Pancreas (tissue), 10 donors: ENCODE measurements at regions not wholly inside any gene's neighbourhood (a gene's known extent, or its start where the extent isn't known, plus 50 kb on each side); places are given as distances from the start of the nearest gene placed in this dataset.

ENCODE experiments used
- ATAC-seq, 4 donors: fragments of 200-7000 bp; cut with Tn5 transposase; one replicate each; pipeline versions ENCODE4 v1.8.0 to v1.9.1; 2020; ENCODE audit warnings: mild to moderate bottlenecking in 4 of 4, moderate library complexity in 4 of 4
- DNase-seq, 6 donors: peaks; one replicate each; pipeline ENCODE4 v3.0.0-alpha.2; 2020
- FAIRE-seq: peaks from 2 replicates; lab custom pipeline; 2012; peaks lifted over from hg19 to GRCh38; lab: Jason Lieb, UNC
- H3K27ac ChIP-seq, 4 donors: fragments of 200-600 bp; sonication (generic); 1 replicate in 3 of 4; 2 replicates in 1 of 4; pipeline versions ENCODE4 v1.5.0 to v1.8.0; 2020
- H3K27me3 ChIP-seq, 4 donors: fragments of 200-600 bp; one replicate each; pipeline ENCODE4 v1.8.0; 2021
- H3K36me3 ChIP-seq, 3 donors: fragments of 200-600 bp; sonication (generic) in 1 of 3; one replicate each; pipeline versions ENCODE4 v1.5.0 to v1.8.0; 2020 to 2021
- H3K4me1 ChIP-seq, 3 donors: fragments of 200-600 bp; one replicate each; pipeline ENCODE4 v1.8.0; 2021
- H3K4me3 ChIP-seq, 4 donors: fragments of 200-600 bp; sonication (generic) in 2 of 4; one replicate each; pipeline versions ENCODE4 v1.5.0 to v1.8.0; 2020 to 2021
- H3K9me3 ChIP-seq, 4 donors: fragments of 200-600 bp; one replicate each; pipeline ENCODE4 v1.8.0; 2021
- CTCF ChIP-seq, 4 donors: fragments of 200-600 bp; sonication (generic) in 3 of 4; IDR thresholded peaks; one replicate each; pipeline versions ENCODE4 v1.5.0 to v1.8.0; 2021; ENCODE audit warnings: antibody characterized with exemption in 4 of 4
- WGBS, 2 donors: extraction: QIAGEN DNeasy Blood & Tissue Kit; methylation state at CpG; one replicate each; pipeline ENCODE4 v1.1.7; 2013; 5-methylcytosine and 5-hydroxymethylcytosine counted together
- intact Hi-C, 3 donors: fragments of 100-400 bp; cut with DNase I; formaldehyde crosslinking; loops; one replicate each; pipeline versions ENCODE4 v1.11.1 to v1.14.2; 2022
- donor health status: healthy with polysubstance abuse.
- donor health status: DM: no; HTN: no; CAD: no; lungs with moderate emphysema.
- donor health status: DM: no; HTN: no; CAD: no.
- donor health status: control.
- donor health status: control.
- donor health status: Bipolar disorder and iron deficiency.
- donor health status: DM: yes; HTN: yes; CAD: no.
- donor health status: DM: no; HTN: no; CAD: no.
- donor health status: DM: no; HTN: no; CAD: no.
- donor health status: DM: yes; HTN: yes; CAD: no.

- FAIRE-seq (no peak), DNase-seq (no peak), ATAC-seq (no peak)
- WGBS, 2 donors, result 62 to 75% methylated on average over 3 of the region's 3 CpGs
- Histone ChIP-seq H3K27ac (no peak overlapping the region), H3K4me3 (no peak overlapping the region), H3K27me3 (no peaks in the 10 kb centered on the region), H3K4me1 (no peaks in the 10 kb centered on the region), H3K36me3 (no peaks in the 10 kb centered on the region), H3K9me3 (no peaks in the 10 kb centered on the region)
- intact Hi-C loops, result no loop called here
- no peak for TF ChIP-seq CTCF (IDR thresholded peaks at IDR 0.05)
Observed at GRCh38 chr10:16360001-16360400, 76.8 kb upstream of the PTER start.

GRCh38 chr10:16360425-16360824 lies 76.4 kb upstream of the PTER start:
- Histone ChIP-seq H3K4me3 (no peak overlapping the region), H3K4me1 (no peaks in the 10 kb centered on the region), H3K9me3 (no peaks in the 10 kb centered on the region), H3K27ac (no peak overlapping the region), H3K36me3 (no peaks in the 10 kb centered on the region), H3K27me3 (no peaks in the 10 kb centered on the region)
- DNase-seq (no peak), FAIRE-seq (no peak), ATAC-seq (no peak)
- intact Hi-C loops, result no loop called here
- TF ChIP-seq CTCF (IDR thresholded peaks at IDR 0.05), result no peak

- Histone ChIP-seq H3K9me3 (no peaks in the 10 kb centered on the region), H3K27ac (no peak overlapping the region), H3K36me3 (no peaks in the 10 kb centered on the region), H3K27me3 (no peaks in the 10 kb centered on the region), H3K4me3 (no peak overlapping the region), H3K4me1 (no peaks in the 10 kb centered on the region)
- intact Hi-C loops, result no loop called here
- ATAC-seq (no peak), DNase-seq (no peak), FAIRE-seq (no peak)
- TF ChIP-seq CTCF (IDR thresholded peaks at IDR 0.05), result no peak
- WGBS, 2 donors, result 65 to 84% methylated on average over 3 of the region's 3 CpGs
Observed at GRCh38 chr10:16361086-16361485, 75.7 kb upstream of the PTER start.

- Histone ChIP-seq H3K4me3 (no peak overlapping the region), H3K36me3 (no peaks in the 10 kb centered on the region), H3K4me1 (no peaks in the 10 kb centered on the region), H3K27me3 (no peaks in the 10 kb centered on the region), H3K9me3 (no peaks in the 10 kb centered on the region), H3K27ac (no peak overlapping the region)
- DNase-seq, result no peak
- no peak for TF ChIP-seq CTCF (IDR thresholded peaks at IDR 0.05)
- FAIRE-seq, result no peak
- no peak for ATAC-seq
- intact Hi-C loops, result no loop called here
- 68 to 77% methylated on average over 8 of the region's 8 CpGs for WGBS, 2 donors
Observed at GRCh38 chr10:16363741-16364140, 73.1 kb upstream of the PTER start.

GRCh38 chr10:16367621-16368292 lies 69.1 kb upstream of the PTER start:
- FAIRE-seq, result no peak
- no peak for DNase-seq
- 45 to 52% methylated on average over 7 of the region's 7 CpGs for WGBS, 2 donors

More at GRCh38 chr10:16367621-16368292, 69.1 kb upstream of the PTER start:
- no peak for ATAC-seq
- no peak overlapping the region for H3K4me3 ChIP-seq
- no peak for TF ChIP-seq CTCF (IDR thresholded peaks at IDR 0.05)
- H3K9me3 ChIP-seq, result no peaks in the 10 kb centered on the region
- intact Hi-C loops, result no loop called here
- H3K36me3 ChIP-seq, result no peaks in the 10 kb centered on the region
- H3K4me1 ChIP-seq, result no peaks in the 10 kb centered on the region
- peaks cover 0 to 4% (median 0%) of the 10 kb centered on the region in 4 donors for H3K27me3 ChIP-seq
- H3K27ac ChIP-seq, result no peak overlapping the region
